Adrenal gland (tissue), 9 donors: ENCODE measurements at regions not wholly inside any gene's neighbourhood (a gene's known extent, or its start where the extent isn't known, plus 50 kb on each side); places are given as distances from the start of the nearest gene placed in this dataset.
"Not testable (repeated sequence)": the region's sequence is repeated elsewhere in the genome, so short reads cannot be mapped to it uniquely, and the experiment has no call there.

ENCODE experiments used
- DNase-seq, 7 donors: peaks; one replicate each; pipeline ENCODE4 v3.0.0-alpha.2; 2019 to 2020
- H3K27ac ChIP-seq, 5 donors: fragments of 200-600 bp; sonication (generic) in 4 of 5; 1 replicate in 3 of 5; 2 replicates in 2 of 5; pipeline versions ENCODE4 v1.5.1 to v1.8.0; 2016 to 2020; ENCODE audit warnings: mild to moderate bottlenecking in 1 of 5
- H3K27me3 ChIP-seq: fragments of 200-600 bp; 2 replicates; pipeline ENCODE4 v1.8.0; 2021
- H3K36me3 ChIP-seq, 2 donors: fragments of 200-600 bp; replicated peaks in 1 of 2; 1 replicate in 1 of 2; 2 replicates in 1 of 2; pipeline versions ENCODE4 v1.5.1 to v1.8.0; 2018 to 2022
- H3K4me1 ChIP-seq, 2 donors: fragments of 200-600 bp; replicated peaks in 1 of 2; 1 replicate in 1 of 2; 2 replicates in 1 of 2; pipeline versions ENCODE4 v1.5.1 to v1.8.0; 2018 to 2021
- H3K4me3 ChIP-seq, 4 donors: fragments of 200-600 bp; sonication (generic) in 3 of 4; one replicate each; pipeline ENCODE4 v1.5.1; 2016 to 2018
- H3K9me3 ChIP-seq, 3 donors: fragments of 200-600 bp; sonication (generic) in 1 of 3; replicated peaks in 1 of 3; 1 replicate in 2 of 3; 2 replicates in 1 of 3; pipeline versions ENCODE4 v1.5.1 to v1.8.0; 2016 to 2021
- CTCF ChIP-seq, 6 experiments: fragments of 450-650 bp in 4 of 6; fragments of 200-600 bp in 2 of 6; sonication (generic) in 1 of 6; IDR thresholded peaks; 1 replicate in 5 of 6; 2 replicates in 1 of 6; pipeline versions ENCODE4 v1.5.1 to v1.8.0; 2016 to 2021; ENCODE audit warnings: antibody characterized with exemption in 6 of 6, mild to moderate bottlenecking in 2 of 6, moderate library complexity in 1 of 6
- POLR2A ChIP-seq, 2 donors: fragments of 450-650 bp; IDR thresholded peaks; one replicate each; pipeline ENCODE4 v1.6.1; 2017; ENCODE audit warnings: antibody characterized with exemption in 2 of 2, mild to moderate bottlenecking in 2 of 2, moderate library complexity in 1 of 2
- WGBS, 4 donors: extraction: QIAGEN DNeasy Blood & Tissue Kit in 2 of 4; methylation state at CpG; one replicate each; pipeline versions ENCODE4 v1.1.5 to v1.1.7; 2013 to 2017; 5-methylcytosine and 5-hydroxymethylcytosine counted together
- intact Hi-C, 2 donors: fragments of 100-400 bp; cut with DNase I; formaldehyde crosslinking; loops; one replicate each; pipeline versions ENCODE4 v1.14.1 to v1.15.0; 2022 to 2023
- donor health status: healthy with polysubstance abuse.
- donor health status: Bipolar disorder and iron deficiency.
- donor health status: DM: yes; HTN: yes; CAD: no.
- donor health status: DM: no; HTN: no; CAD: no.
- donor health status: DM: no; HTN: no; CAD: no.

GRCh38 chr1:241440904-241441303 lies 78.7 kb downstream of the FH start:
- WGBS, 4 donors = 39 to 61% (median 44%) methylated on average over 2 of the region's 2 CpGs
- H3K9me3 ChIP-seq = no peaks in the 10 kb centered on the region
- no peak overlapping the region for H3K27ac ChIP-seq
- intact Hi-C loops = no loop called here
- H3K4me1 ChIP-seq = no peaks in the 10 kb centered on the region
- H3K27me3 ChIP-seq = no peaks in the 10 kb centered on the region
- TF ChIP-seq POLR2A (IDR thresholded peaks at IDR 0.05) (no peak), CTCF (IDR thresholded peaks at IDR 0.05) (no peak)
- no peak for DNase-seq
- H3K4me3 ChIP-seq = no peak overlapping the region
- no peaks in the 10 kb centered on the region for H3K36me3 ChIP-seq

- intact Hi-C loops, H3K27me3 ChIP-seq, H3K4me3 ChIP-seq, DNase-seq, H3K27ac ChIP-seq, H3K9me3 ChIP-seq, H3K4me1 ChIP-seq, H3K36me3 ChIP-seq: not testable (repeated sequence)
- WGBS, 4 donors = 72 to 85% (median 73%) methylated on average over 2 of the region's 2 CpGs
Measured at GRCh38 chr1:241438686-241439085, 80.9 kb downstream of the FH start.

GRCh38 chr1:241432241-241432640 lies 75.2 kb upstream of the RGS7 start:
- Histone ChIP-seq H3K27me3 (no peaks in the 10 kb centered on the region), H3K4me1 (no peaks in the 10 kb centered on the region), H3K4me3 (no peak overlapping the region), H3K36me3 (no peaks in the 10 kb centered on the region), H3K27ac (no peak overlapping the region), H3K9me3 (no peaks in the 10 kb centered on the region)
- 53 to 66% (median 62%) methylated on average over 4 of the region's 4 CpGs for WGBS, 4 donors
- TF ChIP-seq CTCF (IDR thresholded peaks at IDR 0.05) (no peak), POLR2A (IDR thresholded peaks at IDR 0.05) (no peak)
- intact Hi-C loops = no loop called here
- DNase-seq = no peak

- DNase-seq, H3K36me3 ChIP-seq, H3K9me3 ChIP-seq, H3K27ac ChIP-seq, H3K27me3 ChIP-seq, intact Hi-C loops, H3K4me3 ChIP-seq, H3K4me1 ChIP-seq: not testable (repeated sequence)
- WGBS, 4 donors = 83 to 92% (median 88%) methylated on average over 4 of the region's 4 CpGs
Measured at GRCh38 chr1:241425091-241425490, 68.1 kb upstream of the RGS7 start.

- no peak for TF ChIP-seq POLR2A (IDR thresholded peaks at IDR 0.05)
- TF ChIP-seq CTCF (IDR thresholded peaks at IDR 0.05) = no peak
- no peaks in the 10 kb centered on the region for H3K36me3 ChIP-seq
- H3K27me3 ChIP-seq = peaks cover 9% of the 10 kb centered on the region
- H3K4me3 ChIP-seq = peak overlapping the region in 1 of 4 donors; percentile 54
- no peak overlapping the region for H3K27ac ChIP-seq
- 45 to 94% (median 67%) methylated on average over 3 to 21 of the region's 21 CpGs for WGBS, 4 donors
- intact Hi-C loops = no loop called here
- H3K4me1 ChIP-seq = peaks cover 0 to 4% of the 10 kb centered on the region in 2 donors
- H3K9me3 ChIP-seq = no peaks in the 10 kb centered on the region
- no peak for DNase-seq
Measured at GRCh38 chr1:241424480-241424971, 67.5 kb upstream of the RGS7 start.
